ENCODE measurements at regions not wholly inside any gene's neighbourhood (a gene's known extent, or its start where the extent isn't known, plus 50 kb on each side); places are given as distances from the start of the nearest gene placed in this dataset.

DNA sequence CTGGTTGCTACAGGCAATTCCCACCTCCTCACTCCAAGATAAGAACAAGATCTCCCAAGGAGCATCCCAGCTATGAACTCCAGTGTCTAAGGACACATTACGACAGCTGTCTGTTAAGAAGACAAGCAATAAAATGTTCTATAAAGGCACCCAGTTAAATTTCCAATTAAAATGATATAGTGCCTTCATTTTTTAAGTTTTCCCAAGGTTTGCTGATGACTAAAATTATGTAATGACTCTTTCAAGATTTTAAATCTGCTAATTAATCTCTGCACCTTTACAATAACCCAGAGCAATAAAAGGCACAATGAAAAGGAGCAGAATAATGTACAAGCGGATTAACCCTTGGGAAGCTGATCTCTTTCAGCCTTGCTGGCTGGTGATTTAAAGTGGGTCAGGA lies 61.6 kb upstream of the REG3G start:
- no peak for ATAC-seq (ENCODE audit: low read depth)
- no peak overlapping the region for H2BK5ac ChIP-seq (ENCODE audit: low read depth, low read length, poor library complexity, severe bottlenecking)
- DNase-seq: no peak
- BruUV-seq (replicated peaks): no TSS peak
- H2BK20ac ChIP-seq (ENCODE audit: low read depth, low read length): no peak overlapping the region
- no peak overlapping the region for H3K56ac ChIP-seq (ENCODE audit: extremely low read depth, insufficient read depth, low read length)
- no peak overlapping the region for H2BK120ac ChIP-seq (ENCODE audit: low read depth, low read length)
- H2AFZ ChIP-seq (replicated peaks; ENCODE audit: low read length, poor library complexity): no peak overlapping the region
- H4K20me1 ChIP-seq (ENCODE audit: insufficient read depth, low read length): no peaks in the 10 kb centered on the region
- H3K18ac ChIP-seq (ENCODE audit: low read depth, low read length): no peak overlapping the region
- H4K5ac ChIP-seq (ENCODE audit: low read depth, low read length): no peak overlapping the region
- no peaks in the 10 kb centered on the region for H3K79me1 ChIP-seq (ENCODE audit: low read depth in 1 of 2, low read length in 2 of 2)
- H3K4me2 ChIP-seq (ENCODE audit: low read depth, low read length): no peak overlapping the region
- no peak overlapping the region for H2BK15ac ChIP-seq (ENCODE audit: low read depth, low read length)
- no peak overlapping the region for H3K23ac ChIP-seq (ENCODE audit: low read depth, low read length)
- no peak overlapping the region for H2AK9ac ChIP-seq (replicated peaks; ENCODE audit: low read depth, low read length, poor library complexity)
- H2AK5ac ChIP-seq (ENCODE audit: low read depth, low read length): no peak overlapping the region
- no peak overlapping the region for H3K14ac ChIP-seq (replicated peaks; ENCODE audit: low read depth, low read length)
- POLR2A ChIA-PET (ENCODE audit: unreplicated experiment): no interaction called here
- no CpG with 5 or more reads among the region's 2 CpGs for WGBS, 2 experiments (ENCODE audit: extremely low coverage in 2 of 2, insufficient read length in 1 of 2)
- intact Hi-C loops (cut with micrococcal nuclease) (no loop called here), dilution Hi-C loops (cut with HindIII; ENCODE audit: low sequenced_read_pairs, unreplicated experiment) (no loop called here), in situ Hi-C loops (cut with MboI; ENCODE audit: low sequenced_read_pairs) (no loop called here)
- no peak overlapping the region for H3K27ac ChIP-seq (ENCODE audit: insufficient read depth, low read length)
- no peak overlapping the region for H3K4me3 ChIP-seq (ENCODE audit: insufficient read depth, low read depth, low read length)
- no peaks in the 10 kb centered on the region for H3K4me1 ChIP-seq (ENCODE audit: control insufficient read depth, insufficient read depth, low read length)
- TF ChIP-seq CTCF (conservative IDR thresholded peaks at IDR 0.05; ENCODE audit: low read depth, low read length): no peak
- TF ChIP-seq MAFK (IDR thresholded peaks at IDR 0.05; ENCODE audit: low read depth, low read length): no peak
- TF ChIP-seq SMC3 (IDR thresholded peaks at IDR 0.05; ENCODE audit: low read depth, low read length): no peak
- no peak for TF ChIP-seq RCOR1 (IDR thresholded peaks at IDR 0.05; ENCODE audit: insufficient replicate concordance, low read length)
- TF ChIP-seq CHD1 (IDR thresholded peaks at IDR 0.05; ENCODE audit: low read depth, low read length): no peak
- no peak for TF ChIP-seq BHLHE40 (IDR thresholded peaks at IDR 0.05; ENCODE audit: low read depth, low read length)
- TF ChIP-seq, protein P1, sequence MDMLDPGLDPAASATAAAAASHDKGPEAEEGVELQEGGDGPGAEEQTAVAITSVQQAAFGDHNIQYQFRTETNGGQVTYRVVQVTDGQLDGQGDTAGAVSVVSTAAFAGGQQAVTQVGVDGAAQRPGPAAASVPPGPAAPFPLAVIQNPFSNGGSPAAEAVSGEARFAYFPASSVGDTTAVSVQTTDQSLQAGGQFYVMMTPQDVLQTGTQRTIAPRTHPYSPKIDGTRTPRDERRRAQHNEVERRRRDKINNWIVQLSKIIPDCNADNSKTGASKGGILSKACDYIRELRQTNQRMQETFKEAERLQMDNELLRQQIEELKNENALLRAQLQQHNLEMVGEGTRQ (IDR thresholded peaks at IDR 0.05; ENCODE audit: low read depth, low read length): no peak
- no peak for TF ChIP-seq NFE2L2 (IDR thresholded peaks at IDR 0.05; ENCODE audit: low read depth, low read length)
- TF ChIP-seq MAZ (IDR thresholded peaks at IDR 0.05; ENCODE audit: borderline replicate concordance, low read depth, low read length): no peak
- no peak for TF ChIP-seq RAD21 (IDR thresholded peaks at IDR 0.05; ENCODE audit: low read length)
- TF ChIP-seq POLR2A (IDR thresholded peaks at IDR 0.05; ENCODE audit: low read depth, low read length): no peak
- TF ChIP-seq FOS (IDR thresholded peaks at IDR 0.05; ENCODE audit: low read depth, low read length): no peak
- H3K36me3 ChIP-seq (ENCODE audit: control insufficient read depth, insufficient read depth, low read length): no peaks in the 10 kb centered on the region
- peaks cover 11% of the 10 kb centered on the region for H3K9me3 ChIP-seq (ENCODE audit: control insufficient read depth, insufficient read depth, low read length)
- CTCF ChIA-PET: no interaction called here
- H3K27me3 ChIP-seq (ENCODE audit: control insufficient read depth, insufficient read depth, low read length): no peaks in the 10 kb centered on the region
- no peaks in the 10 kb centered on the region for H3K9me1 ChIP-seq (ENCODE audit: insufficient read depth, low read length)
- no peak overlapping the region for H3K9ac ChIP-seq (ENCODE audit: low read depth, low read length)
- H4K8ac ChIP-seq (ENCODE audit: low read depth in 2 of 2, low read length in 2 of 2): no peak overlapping the region
- no peak overlapping the region for H3K4ac ChIP-seq (ENCODE audit: low read depth, low read length)
- no peak overlapping the region for H4K91ac ChIP-seq (ENCODE audit: insufficient read depth, low read depth, low read length)

All from IMR-90 (cell line).